ENCODE measurements at regions not wholly inside any gene's neighbourhood (a gene's known extent, or its start where the extent isn't known, plus 50 kb on each side); places are given as distances from the start of the nearest gene placed in this dataset.
"Not testable (repeated sequence)": the region's sequence is repeated elsewhere in the genome, so short reads cannot be mapped to it uniquely, and the experiment has no call there.

DNA sequence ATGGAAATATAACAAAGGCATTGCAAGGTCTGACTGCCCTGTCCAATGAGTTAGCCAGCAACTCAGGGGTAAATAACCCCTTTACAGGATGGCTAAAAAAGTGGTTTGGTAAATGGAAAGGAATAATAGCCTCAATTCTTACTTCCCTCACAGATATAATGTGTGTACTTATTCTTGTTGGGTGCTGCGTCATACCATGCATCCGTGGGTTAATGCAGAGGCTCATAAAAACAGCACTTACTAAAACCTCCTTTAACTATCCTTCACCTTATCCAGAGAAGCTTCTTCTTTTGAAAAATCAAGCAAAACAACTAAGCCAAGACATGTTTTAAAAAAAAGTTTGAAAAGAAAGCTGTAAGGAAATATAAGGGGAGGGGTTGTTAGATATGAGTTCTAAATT lies 301.0 kb downstream of the PAPSS1 start:
- no peaks in the 10 kb centered on the region for H4K20me1 ChIP-seq (ENCODE audit: control insufficient read depth, insufficient read depth, low read length, poor library complexity, severe bottlenecking)
- TF ChIP-seq CTCF (IDR thresholded peaks at IDR 0.05) (no peak), EZH2 (IDR thresholded peaks at IDR 0.05; ENCODE audit: borderline replicate concordance, insufficient read depth, low read depth, low read length, poor library complexity, severe bottlenecking) (no peak)
- no peaks in the 10 kb centered on the region for H3K79me2 ChIP-seq (ENCODE audit: control insufficient read depth, insufficient read depth, low read length)
- H3K4me1 ChIP-seq (ENCODE audit: control insufficient read depth in 2 of 2, insufficient read depth in 2 of 2, low read length in 2 of 2): no peaks in the 10 kb centered on the region
- no peaks in the 10 kb centered on the region for H3K9me3 Mint-ChIP-seq (ENCODE audit: insufficient read depth)
- intact Hi-C loops (cut with micrococcal nuclease): no loop called here
- no peaks in the 10 kb centered on the region for H3K36me3 ChIP-seq (replicated peaks in 1 of 2; ENCODE audit: control extremely low read depth in 1 of 2, control insufficient read depth in 1 of 2, extremely low read depth in 1 of 2, insufficient read depth in 2 of 2, low read length in 1 of 2)
- H3K4me3 Mint-ChIP-seq: no peak overlapping the region
- CTCF ChIA-PET: no interaction called here
- no peak for DNase-seq
- H3K4me1 Mint-ChIP-seq: no peaks in the 10 kb centered on the region
- no peak overlapping the region for H3K27ac Mint-ChIP-seq
- H3K9me3 ChIP-seq (ENCODE audit: control extremely low read depth in 1 of 3, control insufficient read depth in 2 of 3, insufficient read depth in 1 of 3, low read length in 2 of 3): no peaks in the 10 kb centered on the region
- H3K27me3 Mint-ChIP-seq: no peaks in the 10 kb centered on the region
- H3K4me2 ChIP-seq (replicated peaks; ENCODE audit: low read depth, low read length, poor library complexity, severe bottlenecking): no peak overlapping the region
- no CpG with 5 or more reads among the region's 2 CpGs for WGBS (ENCODE audit: insufficient coverage)
- no peak overlapping the region for H3K9ac ChIP-seq (ENCODE audit: low read length)
- no peak overlapping the region for H2AFZ ChIP-seq (ENCODE audit: insufficient read depth, low read depth, low read length, poor library complexity, severe bottlenecking)
- H3K27ac ChIP-seq (ENCODE audit: low read length in 2 of 2): no peak overlapping the region
- POLR2A ChIA-PET: no interaction called here
- H3K4me3 ChIP-seq (ENCODE audit: control extremely low read depth in 1 of 5, extremely low read depth in 1 of 5, insufficient read depth in 1 of 5, low read depth in 2 of 5, low read length in 4 of 5): no peak overlapping the region
- H3K27me3 ChIP-seq (replicated peaks in 1 of 4; ENCODE audit: control extremely low read depth in 1 of 4, control insufficient read depth in 3 of 4, insufficient read depth in 4 of 4, low read length in 3 of 4): no peaks in the 10 kb centered on the region
- ATAC-seq (ENCODE audit: low read depth): no peak

GRCh38 chr4:107415490-107415889 lies 304.5 kb downstream of the PAPSS1 start:
- H3K4me1 ChIP-seq (ENCODE audit: control insufficient read depth in 2 of 2, insufficient read depth in 2 of 2, low read length in 2 of 2); H3K4me2 ChIP-seq (replicated peaks; ENCODE audit: low read depth, low read length, poor library complexity, severe bottlenecking); H3K9me3 ChIP-seq (ENCODE audit: control extremely low read depth in 1 of 3, control insufficient read depth in 2 of 3, insufficient read depth in 1 of 3, low read length in 2 of 3); H3K27me3 ChIP-seq (replicated peaks in 1 of 4; ENCODE audit: control extremely low read depth in 1 of 4, control insufficient read depth in 3 of 4, insufficient read depth in 4 of 4, low read length in 3 of 4); H3K9me3 Mint-ChIP-seq (ENCODE audit: insufficient read depth); H3K27ac ChIP-seq (ENCODE audit: low read length in 2 of 2); ATAC-seq (ENCODE audit: low read depth); H2AFZ ChIP-seq (ENCODE audit: insufficient read depth, low read depth, low read length, poor library complexity, severe bottlenecking); H3K4me3 Mint-ChIP-seq; H3K27ac Mint-ChIP-seq; H3K4me1 Mint-ChIP-seq; H3K79me2 ChIP-seq (ENCODE audit: control insufficient read depth, insufficient read depth, low read length); H3K4me3 ChIP-seq (ENCODE audit: control extremely low read depth in 1 of 5, extremely low read depth in 1 of 5, insufficient read depth in 1 of 5, low read depth in 2 of 5, low read length in 4 of 5); H3K27me3 Mint-ChIP-seq; POLR2A ChIA-PET; H3K9ac ChIP-seq (ENCODE audit: low read length); intact Hi-C loops (cut with micrococcal nuclease); H4K20me1 ChIP-seq (ENCODE audit: control insufficient read depth, insufficient read depth, low read length, poor library complexity, severe bottlenecking); DNase-seq; H3K36me3 ChIP-seq (replicated peaks in 1 of 2; ENCODE audit: control extremely low read depth in 1 of 2, control insufficient read depth in 1 of 2, extremely low read depth in 1 of 2, insufficient read depth in 2 of 2, low read length in 1 of 2); CTCF ChIA-PET: not testable (repeated sequence)
- no CpG with 5 or more reads among the region's 5 CpGs for WGBS (ENCODE audit: insufficient coverage)

DNA sequence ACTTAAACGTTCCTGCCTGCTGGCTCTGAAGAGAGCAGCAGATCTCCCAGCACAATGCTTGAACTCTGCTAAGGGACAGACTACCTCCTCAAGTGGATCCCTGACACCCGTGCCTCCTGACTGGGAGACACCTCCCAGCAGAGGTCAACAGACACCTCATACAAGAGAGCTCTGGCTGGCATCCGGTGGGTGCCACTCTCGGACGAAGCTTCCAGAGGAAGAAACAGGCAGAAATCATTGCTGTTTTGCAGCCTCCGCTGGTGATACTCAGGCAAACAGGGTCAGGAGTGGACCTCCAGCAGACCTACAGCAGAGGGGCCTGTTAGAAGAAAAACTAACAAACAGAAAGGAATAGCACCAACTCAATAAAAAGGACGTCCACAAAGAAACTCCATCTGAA lies 310.2 kb downstream of the PAPSS1 start:
- H3K27ac Mint-ChIP-seq; H3K4me3 Mint-ChIP-seq; H4K20me1 ChIP-seq (ENCODE audit: control insufficient read depth, insufficient read depth, low read length, poor library complexity, severe bottlenecking); H3K27me3 Mint-ChIP-seq; H3K4me2 ChIP-seq (replicated peaks; ENCODE audit: low read depth, low read length, poor library complexity, severe bottlenecking); CTCF ChIA-PET; H3K36me3 ChIP-seq (replicated peaks in 1 of 2; ENCODE audit: control extremely low read depth in 1 of 2, control insufficient read depth in 1 of 2, extremely low read depth in 1 of 2, insufficient read depth in 2 of 2, low read length in 1 of 2); H2AFZ ChIP-seq (ENCODE audit: insufficient read depth, low read depth, low read length, poor library complexity, severe bottlenecking); H3K27me3 ChIP-seq (replicated peaks in 1 of 4; ENCODE audit: control extremely low read depth in 1 of 4, control insufficient read depth in 3 of 4, insufficient read depth in 4 of 4, low read length in 3 of 4); H3K79me2 ChIP-seq (ENCODE audit: control insufficient read depth, insufficient read depth, low read length); DNase-seq; H3K9me3 Mint-ChIP-seq (ENCODE audit: insufficient read depth); intact Hi-C loops (cut with micrococcal nuclease); H3K4me1 Mint-ChIP-seq; H3K9ac ChIP-seq (ENCODE audit: low read length); H3K9me3 ChIP-seq (ENCODE audit: control extremely low read depth in 1 of 3, control insufficient read depth in 2 of 3, insufficient read depth in 1 of 3, low read length in 2 of 3); ATAC-seq (ENCODE audit: low read depth); H3K27ac ChIP-seq (ENCODE audit: low read length in 2 of 2); H3K4me3 ChIP-seq (ENCODE audit: control extremely low read depth in 1 of 5, extremely low read depth in 1 of 5, insufficient read depth in 1 of 5, low read depth in 2 of 5, low read length in 4 of 5); POLR2A ChIA-PET; H3K4me1 ChIP-seq (ENCODE audit: control insufficient read depth in 2 of 2, insufficient read depth in 2 of 2, low read length in 2 of 2): not testable (repeated sequence)
- 92% methylated on average over 7 of the region's 7 CpGs for WGBS (ENCODE audit: insufficient coverage)

Data from B cell (primary cell).